B cell (primary cell): ENCODE measurements at regions not wholly inside any gene's neighbourhood (a gene's known extent, or its start where the extent isn't known, plus 50 kb on each side); places are given as distances from the start of the nearest gene placed in this dataset.

Experiments used
- EZH2 ChIP-seq: IDR thresholded peaks from 2 replicates; pipeline ENCODE4 v1.6.1; 2012; ENCODE audit warnings: borderline replicate concordance, low read depth, mild to moderate bottlenecking, moderate library complexity, low read length; ENCODE audit not compliant: insufficient read depth, poor library complexity, severe bottlenecking
- TF ChIP-seq, protein P1 (sequence below): fragments of 200-600 bp; IDR thresholded peaks from one replicate; pipeline ENCODE4 v1.8.0; 2022; ENCODE audit warnings: antibody characterized with exemption, mild to moderate bottlenecking

DNA sequence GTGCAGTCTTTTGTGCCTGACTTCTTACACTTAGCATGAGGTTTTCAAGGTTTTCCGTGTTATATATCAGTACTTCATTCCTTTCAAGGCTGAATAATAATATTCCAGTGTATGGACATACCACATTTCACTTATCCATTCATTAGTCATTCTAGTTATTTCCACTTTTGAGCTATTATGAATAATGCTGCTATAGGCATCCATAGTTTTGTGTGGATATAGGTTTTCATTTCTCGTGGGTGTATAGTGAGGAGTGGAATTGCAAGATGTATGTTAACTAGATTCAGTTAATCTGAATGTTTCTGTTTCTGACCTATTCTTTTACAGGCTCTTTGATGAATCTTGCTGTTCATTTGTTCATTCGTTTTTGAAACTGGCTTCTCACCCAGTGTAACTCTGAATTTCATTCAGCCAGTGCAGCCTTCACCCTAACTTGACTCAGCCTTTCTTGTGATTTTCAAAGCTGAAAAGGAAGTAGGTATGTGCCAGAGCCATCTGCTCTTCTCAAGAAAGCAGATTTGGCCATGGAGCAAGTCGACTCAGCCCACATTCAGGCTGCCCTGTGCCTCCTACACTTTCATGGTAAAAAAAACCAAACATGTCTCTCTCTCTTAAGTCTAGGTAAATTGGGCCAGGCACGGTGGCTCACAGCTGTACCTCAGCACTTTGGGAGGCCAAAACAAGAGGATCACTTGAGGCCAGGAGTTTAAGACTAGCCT lies 56.3 kb upstream of the NOCT start:
- TF ChIP-seq, protein P1, sequence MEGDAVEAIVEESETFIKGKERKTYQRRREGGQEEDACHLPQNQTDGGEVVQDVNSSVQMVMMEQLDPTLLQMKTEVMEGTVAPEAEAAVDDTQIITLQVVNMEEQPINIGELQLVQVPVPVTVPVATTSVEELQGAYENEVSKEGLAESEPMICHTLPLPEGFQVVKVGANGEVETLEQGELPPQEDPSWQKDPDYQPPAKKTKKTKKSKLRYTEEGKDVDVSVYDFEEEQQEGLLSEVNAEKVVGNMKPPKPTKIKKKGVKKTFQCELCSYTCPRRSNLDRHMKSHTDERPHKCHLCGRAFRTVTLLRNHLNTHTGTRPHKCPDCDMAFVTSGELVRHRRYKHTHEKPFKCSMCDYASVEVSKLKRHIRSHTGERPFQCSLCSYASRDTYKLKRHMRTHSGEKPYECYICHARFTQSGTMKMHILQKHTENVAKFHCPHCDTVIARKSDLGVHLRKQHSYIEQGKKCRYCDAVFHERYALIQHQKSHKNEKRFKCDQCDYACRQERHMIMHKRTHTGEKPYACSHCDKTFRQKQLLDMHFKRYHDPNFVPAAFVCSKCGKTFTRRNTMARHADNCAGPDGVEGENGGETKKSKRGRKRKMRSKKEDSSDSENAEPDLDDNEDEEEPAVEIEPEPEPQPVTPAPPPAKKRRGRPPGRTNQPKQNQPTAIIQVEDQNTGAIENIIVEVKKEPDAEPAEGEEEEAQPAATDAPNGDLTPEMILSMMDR: no peak
- TF ChIP-seq EZH2: no peak
